Spleen (tissue), 7 donors: ENCODE measurements at regions not wholly inside any gene's neighbourhood (a gene's known extent, or its start where the extent isn't known, plus 50 kb on each side); places are given as distances from the start of the nearest gene placed in this dataset.

ENCODE experiments used
- CTCF ChIP-seq, 11 experiments: fragments of 200-600 bp in 7 of 11; fragments of 450-650 bp in 4 of 11; sonication (generic) in 4 of 11; IDR thresholded peaks in 8 of 11; conservative IDR thresholded peaks in 3 of 11; 1 replicate in 7 of 11; 2 replicates in 4 of 11; pipeline versions ENCODE4 v1.4.0 to v1.8.0; 2016 to 2021; ENCODE audit warnings: antibody characterized with exemption in 11 of 11, inconsistent platforms in 4 of 11, mild to moderate bottlenecking in 1 of 11
- POLR2A ChIP-seq, 3 donors: fragments of 450-650 bp; IDR thresholded peaks; one replicate each; pipeline ENCODE4 v1.5.1; 2017; ENCODE audit warnings: antibody characterized with exemption in 3 of 3, mild to moderate bottlenecking in 1 of 3
- POLR2AphosphoS5 ChIP-seq, 3 donors: sonication (generic); formaldehyde crosslinking; IDR thresholded peaks; one replicate each; pipeline ENCODE4 v1.5.1; 2017; ENCODE audit warnings: antibody characterized with exemption in 3 of 3
- donor health status: DM: no; HTN: no; CAD: no; lungs with moderate emphysema.
- donor health status: DM: no; HTN: no; CAD: no.
- donor health status: DM: no; HTN: no; CAD: no.

GRCh38 chr9:31334837-31335528, 1049.5 kb upstream of the ACO1 start:
- peak in 1 of 11 experiments; percentile 7 for TF ChIP-seq CTCF (IDR thresholded peaks at IDR 0.05 in 8 of 11, conservative IDR thresholded peaks at IDR 0.05 in 3 of 11)
- peak in 1 of 3 donors; percentile 83 for TF ChIP-seq POLR2AphosphoS5 (IDR thresholded peaks at IDR 0.05)
- TF ChIP-seq POLR2A (IDR thresholded peaks at IDR 0.05), result peak in 1 of 3 donors; percentile 59
